ENCODE measurements at regions not wholly inside any gene's neighbourhood (a gene's known extent, or its start where the extent isn't known, plus 50 kb on each side); places are given as distances from the start of the nearest gene placed in this dataset.

- TF ChIP-seq USF1 (CRISPR knock-in tag; IDR thresholded peaks at IDR 0.05) (no peak), ZNF785 (CRISPR knock-in tag; IDR thresholded peaks at IDR 0.05) (no peak), ZNF253 (CRISPR knock-in tag; conservative IDR thresholded peaks at IDR 0.05) (no peak), POLR3A (IDR thresholded peaks at IDR 0.05; ENCODE audit: borderline replicate concordance, extremely low read depth, insufficient read depth, insufficient read length) (no peak), CBFB (CRISPR knock-in tag; IDR thresholded peaks at IDR 0.05) (no peak), NR0B1 (IDR thresholded peaks at IDR 0.05; ENCODE audit: partially characterized antibody) (no peak), MXI1 (IDR thresholded peaks at IDR 0.05; ENCODE audit: low read depth, low read length) (no peak), ZNF175 (CRISPR knock-in tag; IDR thresholded peaks at IDR 0.05; ENCODE audit: low read depth) (no peak), ZNF395 (CRISPR knock-in tag; IDR thresholded peaks at IDR 0.05) (no peak)
- intact Hi-C loops (cut with micrococcal nuclease) = no loop called here
- no TSS peak for BruUV-seq (replicated peaks)
- H3K27ac ChIP-seq (ENCODE audit: extremely low read depth, low read depth, low read length) = no peak overlapping the region
- FAIRE-seq (no peak), ATAC-seq (no peak), DNase-seq (ENCODE audit: extremely low read depth in 1 of 4, low spot score in 3 of 4) (no peak)
- WGBS (ENCODE audit: insufficient coverage, low coverage, missing lambda C conversion rate) = 0% methylated on average over 1 of the region's 1 CpG
- H3K36me3 ChIP-seq (ENCODE audit: control insufficient read depth, insufficient read depth, low read length) = no peaks in the 10 kb centered on the region
- H3K4me3 ChIP-seq = no peak overlapping the region
- in situ Hi-C loops (cut with MboI) = no loop called here
- no peak overlapping the region for H3K4me2 ChIP-seq (ENCODE audit: insufficient read depth, low read length)
- no peaks in the 10 kb centered on the region for H3K9me3 ChIP-seq (replicated peaks; ENCODE audit: control insufficient read depth, insufficient read depth, low read depth, low read length)
- CTCF ChIA-PET (ENCODE audit: low intra/inter-chr PET ratio) = no interaction called here
- no peaks in the 10 kb centered on the region for H3K9me1 ChIP-seq (ENCODE audit: control insufficient read depth, insufficient read depth, low read length)
- no peaks in the 10 kb centered on the region for H3K4me1 ChIP-seq (replicated peaks in 1 of 2; ENCODE audit: control insufficient read depth in 2 of 2, insufficient read depth in 2 of 2, low read length in 2 of 2)
- no peak overlapping the region for H3K9ac ChIP-seq (ENCODE audit: insufficient read depth in 1 of 2, low read depth in 2 of 2, low read length in 2 of 2)
- no peaks in the 10 kb centered on the region for H3K27me3 ChIP-seq (ENCODE audit: control insufficient read depth in 2 of 2, insufficient read depth in 2 of 2, low read length in 2 of 2)
- H4K20me1 ChIP-seq (replicated peaks; ENCODE audit: control insufficient read depth, insufficient read depth, low read length) = no peaks in the 10 kb centered on the region
- no peak overlapping the region for H2AFZ ChIP-seq (ENCODE audit: low read depth, low read length)
- no peaks in the 10 kb centered on the region for H3K79me2 ChIP-seq (ENCODE audit: control insufficient read depth, insufficient read depth, low read length)
- POLR2A ChIA-PET = no interaction called here
Observed at GRCh38 chr1:217981430-217981829, 303.7 kb upstream of the RRP15 start.

All from K562 (cell line).